ENCODE measurements at regions not wholly inside any gene's neighbourhood (a gene's known extent, or its start where the extent isn't known, plus 50 kb on each side); places are given as distances from the start of the nearest gene placed in this dataset.

DNA sequence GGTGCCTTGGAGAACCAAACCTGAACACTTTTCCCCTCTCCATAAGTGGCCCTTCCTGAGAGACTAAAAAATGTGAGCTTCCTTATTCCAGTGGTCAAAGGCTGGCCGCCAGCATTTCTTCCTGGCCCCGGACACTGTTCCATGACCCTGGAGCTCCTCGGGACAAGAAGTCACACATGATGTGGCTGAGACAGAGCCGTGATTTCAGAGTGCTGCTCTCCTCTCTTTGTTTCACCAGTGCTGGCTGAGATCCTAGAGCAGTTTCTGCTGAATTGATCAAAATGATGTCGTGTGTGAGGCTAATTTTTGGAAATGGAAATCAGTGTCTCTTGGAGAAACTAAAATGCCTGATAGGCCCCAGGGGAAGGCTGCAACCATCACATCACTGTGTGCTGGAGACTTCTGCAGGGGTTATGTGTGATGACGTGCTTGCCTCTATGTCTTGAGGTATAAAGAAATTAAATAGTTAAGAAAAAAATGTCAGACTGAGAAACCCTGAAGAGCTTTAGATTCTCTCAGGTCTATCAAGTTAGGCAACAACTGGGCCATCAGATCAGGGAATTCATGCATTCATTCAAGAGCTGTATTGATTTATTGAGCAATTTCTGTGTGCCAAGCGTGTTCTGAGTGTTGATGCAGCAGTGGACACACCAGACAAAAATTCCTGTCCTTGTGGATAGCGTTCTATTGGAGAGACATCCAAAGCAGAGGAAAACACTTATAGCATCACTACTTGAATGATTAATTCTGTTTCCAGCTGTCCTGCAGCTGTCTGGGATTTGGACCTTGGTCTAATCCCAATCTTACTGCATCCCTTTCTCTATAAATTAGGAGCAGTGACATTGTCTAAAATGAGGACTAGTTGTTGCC, 72.7 kb upstream of the CCN6 start:
- H3K36me3 ChIP-seq: no peaks in the 10 kb centered on the region
- H3K4me3 ChIP-seq (ENCODE audit: low read depth, low read length): no peak overlapping the region
- no peak for TF ChIP-seq CTCF (IDR thresholded peaks at IDR 0.05; ENCODE audit: low read depth, low read length)
- no peaks in the 10 kb centered on the region for H3K4me1 ChIP-seq
- no peaks in the 10 kb centered on the region for H3K27me3 ChIP-seq
- H3K9me3 ChIP-seq: no peaks in the 10 kb centered on the region
- DNase-seq: no peak

DNA sequence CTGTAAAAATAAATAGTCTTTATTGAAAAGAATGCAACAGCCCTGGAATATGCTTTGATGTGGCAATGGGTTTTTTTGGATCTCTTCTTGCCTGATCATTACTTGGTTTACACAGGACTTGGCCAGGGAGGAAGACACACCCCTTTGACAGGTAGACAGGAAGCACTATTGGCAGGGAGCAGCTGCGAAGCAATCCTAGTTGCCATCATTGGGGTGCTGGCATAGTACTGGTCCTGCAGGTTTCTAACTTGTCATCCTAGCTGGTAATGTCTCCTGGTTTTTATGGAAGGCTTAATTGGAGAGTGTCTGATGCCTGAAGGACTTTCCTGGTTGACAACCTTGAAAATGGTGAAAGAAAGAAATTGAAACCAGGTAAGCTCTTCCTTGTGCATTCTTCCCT, 71.2 kb upstream of the CCN6 start:
- no peak for TF ChIP-seq CTCF (IDR thresholded peaks at IDR 0.05; ENCODE audit: low read depth, low read length)
- no peak for DNase-seq
- H3K9me3 ChIP-seq: no peaks in the 10 kb centered on the region
- H3K4me1 ChIP-seq: no peaks in the 10 kb centered on the region
- no peaks in the 10 kb centered on the region for H3K27me3 ChIP-seq
- H3K36me3 ChIP-seq: no peaks in the 10 kb centered on the region
- H3K4me3 ChIP-seq (ENCODE audit: low read depth, low read length): no peak overlapping the region

DNA sequence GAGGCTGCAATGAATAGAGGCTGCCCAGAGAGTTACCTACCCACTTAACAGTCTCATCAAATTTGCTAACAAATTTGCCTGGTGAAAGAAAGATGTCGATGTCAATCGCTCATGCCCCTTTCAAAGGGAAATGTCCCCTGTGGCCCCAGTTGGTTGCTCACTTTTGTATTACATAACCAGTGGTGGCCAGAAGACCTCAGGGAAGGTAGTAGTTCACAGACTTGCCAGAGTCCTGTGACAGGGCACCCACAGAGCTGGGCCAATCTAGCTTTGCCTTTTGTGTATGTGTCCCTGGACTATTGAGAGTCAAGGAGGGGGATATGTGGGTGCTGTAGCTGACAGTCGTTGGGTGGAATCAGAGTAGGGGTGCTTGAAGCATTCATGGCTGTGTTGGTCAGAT, 70.7 kb upstream of the CCN6 start:
- no peaks in the 10 kb centered on the region for H3K27me3 ChIP-seq
- no peak overlapping the region for H3K4me3 ChIP-seq (ENCODE audit: low read depth, low read length)
- H3K36me3 ChIP-seq: no peaks in the 10 kb centered on the region
- no peaks in the 10 kb centered on the region for H3K9me3 ChIP-seq
- no peak for DNase-seq
- no peaks in the 10 kb centered on the region for H3K4me1 ChIP-seq
- no peak for TF ChIP-seq CTCF (IDR thresholded peaks at IDR 0.05; ENCODE audit: low read depth, low read length)

DNA sequence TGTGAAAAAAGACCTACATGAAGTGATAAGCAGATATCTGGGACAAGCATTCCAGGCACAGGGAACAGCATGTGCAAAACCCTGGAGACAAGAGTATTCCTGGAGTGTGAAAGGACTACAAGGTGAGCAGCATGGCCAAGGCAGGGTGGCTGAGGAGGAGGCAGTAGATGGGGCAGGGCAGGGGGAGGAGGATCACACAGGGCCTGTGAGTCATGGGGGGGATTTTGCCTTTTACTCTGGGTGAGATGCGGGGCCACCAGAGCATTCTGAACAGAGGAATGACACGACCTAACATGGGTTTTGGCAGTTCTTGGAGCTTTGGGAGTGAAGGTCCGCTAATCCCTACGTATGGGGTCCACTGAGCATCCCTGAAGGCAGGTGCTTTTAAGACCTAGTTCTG, 69.8 kb upstream of the CCN6 start:
- Histone ChIP-seq H3K4me1 (no peaks in the 10 kb centered on the region), H3K4me3 (ENCODE audit: low read depth, low read length) (no peak overlapping the region), H3K36me3 (no peaks in the 10 kb centered on the region), H3K27me3 (no peaks in the 10 kb centered on the region), H3K9me3 (no peaks in the 10 kb centered on the region)
- no peak for TF ChIP-seq CTCF (IDR thresholded peaks at IDR 0.05; ENCODE audit: low read depth, low read length)
- DNase-seq: no peak

DNA sequence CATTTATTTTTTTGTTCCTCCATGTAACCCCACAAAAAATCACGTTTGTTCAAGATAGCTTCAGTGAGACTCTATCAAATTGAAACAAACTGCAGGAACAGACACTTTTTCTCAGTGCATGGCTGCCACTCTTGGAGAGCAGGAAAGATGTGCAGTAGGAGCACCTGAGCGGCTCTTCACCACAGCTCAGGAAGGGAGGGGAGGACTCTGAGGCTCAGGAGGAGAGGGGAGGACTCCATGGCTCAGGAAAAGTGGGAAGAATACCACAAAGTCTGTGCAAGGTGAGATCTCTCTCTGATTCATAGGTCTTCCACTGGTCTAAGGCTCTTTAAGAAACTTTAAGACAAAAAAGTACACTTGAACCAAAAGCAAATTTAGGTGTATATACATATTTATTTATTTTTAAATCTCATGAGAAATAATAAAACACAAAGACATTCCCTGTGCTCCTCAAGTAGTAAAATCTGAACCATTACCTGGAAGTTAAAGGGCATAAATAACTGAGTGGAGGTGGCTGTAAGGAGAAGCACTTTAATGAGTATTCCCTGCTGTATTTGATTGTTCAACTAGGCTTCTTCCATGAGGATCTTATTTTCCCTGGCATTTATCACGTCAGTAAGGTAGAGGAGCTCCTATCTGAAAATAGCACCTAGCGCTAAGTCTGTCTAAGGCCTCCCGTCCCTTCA, 69.2 kb upstream of the CCN6 start:
- Histone ChIP-seq H3K4me1 (no peaks in the 10 kb centered on the region), H3K4me3 (ENCODE audit: low read depth, low read length) (no peak overlapping the region), H3K36me3 (no peaks in the 10 kb centered on the region), H3K27me3 (no peaks in the 10 kb centered on the region), H3K9me3 (no peaks in the 10 kb centered on the region)
- no peak for DNase-seq
- no peak for TF ChIP-seq CTCF (IDR thresholded peaks at IDR 0.05; ENCODE audit: low read depth, low read length)

DNA sequence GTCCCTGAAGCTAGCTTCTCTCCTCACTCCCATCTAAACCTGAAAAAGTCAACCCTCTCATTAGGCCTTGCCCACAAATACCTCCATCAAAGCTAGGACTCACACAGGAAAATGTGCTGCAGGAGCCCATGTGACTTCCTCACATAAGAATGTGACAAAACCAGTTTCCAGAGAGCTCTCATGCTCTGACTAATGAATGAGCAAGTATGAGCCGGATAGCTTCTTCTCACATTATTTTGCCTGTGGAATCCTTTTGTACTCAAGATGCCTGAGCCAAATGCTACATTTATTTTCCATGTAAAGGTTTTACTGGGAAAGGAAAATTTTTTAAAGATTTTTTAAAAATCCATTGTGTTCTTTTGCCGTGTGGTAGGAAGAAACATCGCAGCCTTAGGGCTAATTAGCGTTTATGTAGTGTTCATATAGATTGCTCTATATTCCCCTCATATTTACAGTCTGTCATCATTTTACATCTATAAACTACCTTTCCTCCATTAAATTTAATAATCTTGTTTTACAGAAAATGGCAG, 68.6 kb upstream of the CCN6 start:
- no peaks in the 10 kb centered on the region for H3K27me3 ChIP-seq
- TF ChIP-seq CTCF (IDR thresholded peaks at IDR 0.05; ENCODE audit: low read depth, low read length): no peak
- H3K4me1 ChIP-seq: no peaks in the 10 kb centered on the region
- H3K9me3 ChIP-seq: no peaks in the 10 kb centered on the region
- no peak for DNase-seq
- no peak overlapping the region for H3K4me3 ChIP-seq (ENCODE audit: low read depth, low read length)
- no peaks in the 10 kb centered on the region for H3K36me3 ChIP-seq
